ENCODE measurements at regions not wholly inside any gene's neighbourhood (a gene's known extent, or its start where the extent isn't known, plus 50 kb on each side); places are given as distances from the start of the nearest gene placed in this dataset.

DNA sequence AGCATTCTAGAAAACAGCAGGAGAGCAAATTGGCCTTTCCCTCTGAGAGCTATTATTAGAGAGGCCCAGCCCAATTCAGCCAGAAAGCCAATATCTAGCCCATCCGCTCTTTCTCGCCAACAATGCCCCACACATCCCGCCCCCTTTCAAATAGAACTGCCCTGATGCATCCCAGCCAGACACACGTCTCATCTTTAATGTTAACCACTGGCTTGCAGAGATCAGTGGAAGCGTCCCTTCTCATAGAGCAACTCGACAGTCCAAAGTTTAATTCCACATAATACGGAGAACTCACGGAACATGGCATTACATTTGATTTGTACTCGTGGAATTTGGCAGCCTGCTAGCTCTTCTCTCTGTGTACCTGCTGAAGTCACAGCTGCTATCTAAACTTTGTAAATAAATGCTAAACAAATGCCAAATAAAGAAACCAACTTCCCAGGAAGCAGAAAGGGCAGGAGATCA is 304.4 kb downstream of the DHX15 start:
- H3K4me3 ChIP-seq (ENCODE audit: low read depth in 1 of 5, low read length in 5 of 5): no peak overlapping the region
- no peaks in the 10 kb centered on the region for H3K9me3 ChIP-seq (ENCODE audit: control insufficient read depth in 5 of 5, low read length in 5 of 5)
- no peaks in the 10 kb centered on the region for H3K36me3 ChIP-seq (ENCODE audit: control insufficient read depth in 5 of 5, insufficient read depth in 5 of 5, low read length in 5 of 5)
- no peaks in the 10 kb centered on the region for H3K4me1 ChIP-seq (ENCODE audit: control insufficient read depth in 5 of 5, insufficient read depth in 5 of 5, low read length in 5 of 5)
- H3K9ac ChIP-seq (ENCODE audit: low read length in 5 of 5): no peak overlapping the region
- H3K27ac ChIP-seq (ENCODE audit: low read depth, low read length): no peak overlapping the region
- H3K27me3 ChIP-seq (ENCODE audit: control insufficient read depth in 5 of 5, insufficient read depth in 4 of 5, low read length in 5 of 5): peaks cover 0 to 2% (median 0%) of the 10 kb centered on the region in 5 donors

DNA sequence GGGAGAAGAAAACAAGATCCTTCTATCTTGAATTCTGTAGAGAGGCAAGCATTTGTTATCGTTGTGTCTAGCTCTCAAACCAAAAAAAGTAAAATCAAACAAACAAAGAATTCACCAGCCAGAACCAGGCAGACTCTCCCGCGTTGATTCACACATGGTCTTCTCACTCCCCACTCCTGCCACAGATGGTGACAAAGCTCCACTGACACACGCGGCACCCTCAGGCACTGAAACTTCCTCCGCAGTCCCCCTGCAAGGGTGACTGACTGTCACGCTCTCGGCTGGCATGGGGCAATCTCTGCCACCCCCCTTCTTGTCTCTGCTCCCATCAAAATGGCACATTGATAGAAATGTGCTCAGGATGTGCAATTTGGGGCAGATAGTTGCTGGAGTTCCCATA is 304.9 kb downstream of the DHX15 start:
- H3K36me3 ChIP-seq (ENCODE audit: control insufficient read depth in 5 of 5, insufficient read depth in 5 of 5, low read length in 5 of 5): no peaks in the 10 kb centered on the region
- H3K9ac ChIP-seq (ENCODE audit: low read length in 5 of 5): no peak overlapping the region
- H3K4me1 ChIP-seq (ENCODE audit: control insufficient read depth in 5 of 5, insufficient read depth in 5 of 5, low read length in 5 of 5): no peaks in the 10 kb centered on the region
- no peaks in the 10 kb centered on the region for H3K9me3 ChIP-seq (ENCODE audit: control insufficient read depth in 5 of 5, low read length in 5 of 5)
- H3K4me3 ChIP-seq (ENCODE audit: low read depth in 1 of 5, low read length in 5 of 5): no peak overlapping the region
- no peak overlapping the region for H3K27ac ChIP-seq (ENCODE audit: low read depth, low read length)
- H3K27me3 ChIP-seq (ENCODE audit: control insufficient read depth in 5 of 5, insufficient read depth in 4 of 5, low read length in 5 of 5): peaks cover 0 to 2% (median 0%) of the 10 kb centered on the region in 5 donors

DNA sequence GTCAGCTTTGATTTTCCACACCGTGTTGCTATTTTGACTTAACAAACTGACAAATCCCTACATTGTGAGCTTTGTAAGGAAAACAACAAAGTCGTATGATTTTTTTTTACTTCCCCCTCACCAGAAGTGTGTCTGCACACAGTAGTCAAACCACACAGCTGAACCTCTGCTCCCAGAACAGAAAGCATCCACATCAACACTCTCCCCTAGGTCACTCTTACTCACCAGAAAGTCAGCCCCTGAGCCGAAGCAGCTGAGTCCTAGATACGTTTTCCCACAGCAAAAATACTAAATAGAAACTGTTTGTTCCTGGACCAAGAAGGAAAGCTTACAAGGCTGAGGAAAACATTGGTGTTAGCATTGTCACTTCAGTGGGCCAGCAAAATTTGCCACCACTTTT is 305.7 kb downstream of the DHX15 start:
- no peaks in the 10 kb centered on the region for H3K4me1 ChIP-seq (ENCODE audit: control insufficient read depth in 5 of 5, insufficient read depth in 5 of 5, low read length in 5 of 5)
- H3K27me3 ChIP-seq (ENCODE audit: control insufficient read depth in 5 of 5, insufficient read depth in 4 of 5, low read length in 5 of 5): peaks cover 0 to 2% (median 0%) of the 10 kb centered on the region in 5 donors
- H3K27ac ChIP-seq (ENCODE audit: low read depth, low read length): no peak overlapping the region
- H3K9ac ChIP-seq (ENCODE audit: low read length in 5 of 5): no peak overlapping the region
- no peak overlapping the region for H3K4me3 ChIP-seq (ENCODE audit: low read depth in 1 of 5, low read length in 5 of 5)
- no peaks in the 10 kb centered on the region for H3K9me3 ChIP-seq (ENCODE audit: control insufficient read depth in 5 of 5, low read length in 5 of 5)
- no peaks in the 10 kb centered on the region for H3K36me3 ChIP-seq (ENCODE audit: control insufficient read depth in 5 of 5, insufficient read depth in 5 of 5, low read length in 5 of 5)

DNA sequence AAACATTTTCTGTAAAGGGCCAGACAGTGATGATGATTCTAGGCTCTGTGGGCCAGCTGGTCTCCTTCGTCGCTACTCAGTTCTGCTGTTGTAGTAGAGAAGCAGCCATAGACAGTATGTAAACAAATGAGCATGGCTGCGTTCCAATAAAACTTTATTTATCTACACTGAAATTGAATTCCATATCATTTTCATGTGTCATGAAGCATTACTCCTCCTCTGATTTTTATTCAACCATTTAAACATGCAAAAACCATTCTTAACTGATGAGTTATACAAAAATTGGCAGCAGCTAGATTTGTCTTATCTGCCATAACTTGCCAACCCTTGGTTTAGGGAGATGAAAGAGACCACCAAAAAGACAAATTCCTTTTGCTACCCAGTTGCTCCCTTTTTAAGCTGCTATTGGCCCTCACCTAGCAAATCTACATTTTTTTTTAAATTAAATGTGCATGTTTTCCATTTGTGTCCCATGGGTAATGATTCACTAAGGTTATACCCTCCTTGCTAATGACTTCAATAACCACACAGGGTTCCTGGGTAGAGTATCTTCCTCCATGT is 309.9 kb downstream of the DHX15 start:
- H3K9me3 ChIP-seq (ENCODE audit: control insufficient read depth in 5 of 5, low read length in 5 of 5): no peaks in the 10 kb centered on the region
- H3K27me3 ChIP-seq (ENCODE audit: control insufficient read depth in 5 of 5, insufficient read depth in 4 of 5, low read length in 5 of 5): peaks cover 0 to 2% (median 0%) of the 10 kb centered on the region in 5 donors
- no peak overlapping the region for H3K27ac ChIP-seq (ENCODE audit: low read depth, low read length)
- H3K36me3 ChIP-seq (ENCODE audit: control insufficient read depth in 5 of 5, insufficient read depth in 5 of 5, low read length in 5 of 5): no peaks in the 10 kb centered on the region
- H3K9ac ChIP-seq (ENCODE audit: low read length in 5 of 5): no peak overlapping the region
- no peaks in the 10 kb centered on the region for H3K4me1 ChIP-seq (ENCODE audit: control insufficient read depth in 5 of 5, insufficient read depth in 5 of 5, low read length in 5 of 5)
- H3K4me3 ChIP-seq (ENCODE audit: low read depth in 1 of 5, low read length in 5 of 5): no peak overlapping the region

DNA sequence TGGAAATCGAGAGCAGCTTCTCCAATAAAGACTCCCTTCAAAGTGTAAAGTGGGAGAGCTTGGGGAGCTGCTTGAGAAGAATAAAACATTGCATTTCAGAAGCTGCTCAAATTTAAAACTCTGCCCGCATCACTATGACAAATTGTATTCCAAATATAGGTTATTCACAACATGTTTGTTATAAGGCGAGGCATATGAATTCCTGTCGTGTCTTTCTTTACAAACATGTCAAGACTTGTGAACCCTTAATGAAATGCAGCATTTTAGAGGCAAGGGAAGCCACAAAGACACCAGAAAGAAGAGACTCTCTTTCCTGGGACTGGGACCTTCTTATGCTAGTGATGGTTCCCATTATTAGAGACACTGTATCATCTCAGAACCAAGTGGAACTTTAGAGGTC is 311.2 kb downstream of the DHX15 start:
- no peaks in the 10 kb centered on the region for H3K9me3 ChIP-seq (ENCODE audit: control insufficient read depth in 5 of 5, low read length in 5 of 5)
- peaks cover 0 to 2% (median 0%) of the 10 kb centered on the region in 5 donors for H3K27me3 ChIP-seq (ENCODE audit: control insufficient read depth in 5 of 5, insufficient read depth in 4 of 5, low read length in 5 of 5)
- H3K4me1 ChIP-seq (ENCODE audit: control insufficient read depth in 5 of 5, insufficient read depth in 5 of 5, low read length in 5 of 5): no peaks in the 10 kb centered on the region
- no peaks in the 10 kb centered on the region for H3K36me3 ChIP-seq (ENCODE audit: control insufficient read depth in 5 of 5, insufficient read depth in 5 of 5, low read length in 5 of 5)
- H3K9ac ChIP-seq (ENCODE audit: low read length in 5 of 5): no peak overlapping the region
- no peak overlapping the region for H3K27ac ChIP-seq (ENCODE audit: low read depth, low read length)
- no peak overlapping the region for H3K4me3 ChIP-seq (ENCODE audit: low read depth in 1 of 5, low read length in 5 of 5)

DNA sequence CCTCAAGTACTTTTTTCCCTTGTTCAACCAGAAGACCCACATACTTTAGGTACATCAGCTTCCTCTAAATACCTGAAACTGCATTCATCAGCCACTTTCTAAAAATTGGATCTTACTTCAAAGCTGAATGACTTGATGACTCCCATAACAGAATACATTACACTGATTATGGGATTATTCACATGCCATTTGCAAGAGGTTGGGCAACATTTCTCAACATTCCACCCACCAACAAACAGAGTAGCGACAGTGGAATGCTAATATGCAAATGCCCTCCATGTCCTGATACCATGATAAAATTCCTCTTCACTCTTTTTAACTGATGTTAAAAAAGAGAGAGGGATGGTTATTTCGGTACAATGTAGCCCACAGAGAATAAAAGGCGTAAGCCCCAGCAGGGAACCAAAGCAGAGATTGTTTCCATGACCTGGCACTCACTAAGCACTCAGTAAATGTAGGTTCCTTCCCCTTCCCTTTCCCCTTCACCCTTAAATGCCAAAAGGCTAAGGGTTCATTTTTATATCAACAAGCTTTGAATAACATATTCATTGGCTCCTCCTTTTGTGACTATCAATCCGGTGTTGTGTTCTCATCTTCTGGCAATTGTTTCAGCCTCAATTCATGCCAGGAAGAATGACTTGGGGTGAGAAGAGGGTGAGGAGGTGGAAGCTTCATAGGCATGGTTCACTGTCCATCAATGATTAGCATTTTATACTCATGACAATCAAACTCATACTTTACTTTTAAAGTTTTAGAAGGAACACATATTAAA is 317.2 kb downstream of the DHX15 start:
- no peaks in the 10 kb centered on the region for H3K9me3 ChIP-seq (ENCODE audit: control insufficient read depth in 5 of 5, low read length in 5 of 5)
- H3K9ac ChIP-seq (ENCODE audit: low read length in 5 of 5): no peak overlapping the region
- H3K27me3 ChIP-seq (ENCODE audit: control insufficient read depth in 5 of 5, insufficient read depth in 4 of 5, low read length in 5 of 5): no peaks in the 10 kb centered on the region
- H3K4me1 ChIP-seq (ENCODE audit: control insufficient read depth in 5 of 5, insufficient read depth in 5 of 5, low read length in 5 of 5): no peaks in the 10 kb centered on the region
- H3K27ac ChIP-seq (ENCODE audit: low read depth, low read length): no peak overlapping the region
- no peak overlapping the region for H3K4me3 ChIP-seq (ENCODE audit: low read depth in 1 of 5, low read length in 5 of 5)
- no peaks in the 10 kb centered on the region for H3K36me3 ChIP-seq (ENCODE audit: control insufficient read depth in 5 of 5, insufficient read depth in 5 of 5, low read length in 5 of 5)

DNA sequence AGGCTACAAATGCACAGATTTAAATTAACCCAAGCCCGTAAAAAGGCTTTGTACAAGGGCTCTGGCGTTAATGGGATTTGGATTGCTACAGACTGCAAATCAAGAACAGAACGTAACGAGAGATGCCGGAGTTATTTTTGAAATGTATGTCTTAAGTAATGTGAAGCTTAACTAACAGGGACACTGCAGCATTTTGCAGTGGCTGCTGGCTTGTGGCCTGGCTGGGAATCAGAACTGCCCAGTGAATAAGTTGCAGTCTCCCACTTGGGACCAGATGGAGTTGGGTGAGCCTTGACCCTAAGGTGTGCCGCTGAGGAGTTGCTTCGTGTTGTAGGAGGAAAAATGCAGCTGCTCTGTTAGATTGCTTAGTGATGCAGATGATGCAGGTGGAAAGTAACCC is 318.4 kb downstream of the DHX15 start:
- H3K9me3 ChIP-seq (ENCODE audit: control insufficient read depth in 5 of 5, low read length in 5 of 5): no peaks in the 10 kb centered on the region
- no peak overlapping the region for H3K9ac ChIP-seq (ENCODE audit: low read length in 5 of 5)
- no peak overlapping the region for H3K27ac ChIP-seq (ENCODE audit: low read depth, low read length)
- no peaks in the 10 kb centered on the region for H3K27me3 ChIP-seq (ENCODE audit: control insufficient read depth in 5 of 5, insufficient read depth in 4 of 5, low read length in 5 of 5)
- no peaks in the 10 kb centered on the region for H3K36me3 ChIP-seq (ENCODE audit: control insufficient read depth in 5 of 5, insufficient read depth in 5 of 5, low read length in 5 of 5)
- no peak overlapping the region for H3K4me3 ChIP-seq (ENCODE audit: low read depth in 1 of 5, low read length in 5 of 5)
- H3K4me1 ChIP-seq (ENCODE audit: control insufficient read depth in 5 of 5, insufficient read depth in 5 of 5, low read length in 5 of 5): peaks cover 0 to 4% (median 0%) of the 10 kb centered on the region in 5 donors

DNA sequence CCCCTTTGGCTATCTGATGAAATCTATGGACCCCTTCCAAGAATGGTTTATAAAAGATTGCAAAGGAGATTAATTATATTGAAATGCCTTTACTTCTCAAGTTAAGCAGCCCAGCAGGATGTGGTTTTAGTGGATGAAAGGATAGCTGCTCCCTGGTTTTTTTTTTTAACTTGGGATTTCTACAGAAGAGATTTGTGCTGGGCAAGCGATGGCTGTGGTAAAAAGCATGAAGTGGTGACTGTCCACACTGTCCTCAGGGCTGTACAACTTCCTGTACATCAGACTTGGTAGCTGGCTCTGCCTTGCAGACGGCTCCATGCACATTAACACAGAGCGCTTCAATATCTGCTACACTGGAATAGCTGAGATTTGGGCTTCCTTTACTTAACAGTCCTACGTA is 321.7 kb downstream of the DHX15 start:
- no peak overlapping the region for H3K9ac ChIP-seq (ENCODE audit: low read length in 5 of 5)
- H3K4me3 ChIP-seq (ENCODE audit: low read depth in 1 of 5, low read length in 5 of 5): no peak overlapping the region
- H3K27me3 ChIP-seq (ENCODE audit: control insufficient read depth in 5 of 5, insufficient read depth in 4 of 5, low read length in 5 of 5): no peaks in the 10 kb centered on the region
- no peaks in the 10 kb centered on the region for H3K9me3 ChIP-seq (ENCODE audit: control insufficient read depth in 5 of 5, low read length in 5 of 5)
- peaks cover 0 to 6% (median 0%) of the 10 kb centered on the region in 5 donors for H3K4me1 ChIP-seq (ENCODE audit: control insufficient read depth in 5 of 5, insufficient read depth in 5 of 5, low read length in 5 of 5)
- H3K36me3 ChIP-seq (ENCODE audit: control insufficient read depth in 5 of 5, insufficient read depth in 5 of 5, low read length in 5 of 5): no peaks in the 10 kb centered on the region
- no peak overlapping the region for H3K27ac ChIP-seq (ENCODE audit: low read depth, low read length)

DNA sequence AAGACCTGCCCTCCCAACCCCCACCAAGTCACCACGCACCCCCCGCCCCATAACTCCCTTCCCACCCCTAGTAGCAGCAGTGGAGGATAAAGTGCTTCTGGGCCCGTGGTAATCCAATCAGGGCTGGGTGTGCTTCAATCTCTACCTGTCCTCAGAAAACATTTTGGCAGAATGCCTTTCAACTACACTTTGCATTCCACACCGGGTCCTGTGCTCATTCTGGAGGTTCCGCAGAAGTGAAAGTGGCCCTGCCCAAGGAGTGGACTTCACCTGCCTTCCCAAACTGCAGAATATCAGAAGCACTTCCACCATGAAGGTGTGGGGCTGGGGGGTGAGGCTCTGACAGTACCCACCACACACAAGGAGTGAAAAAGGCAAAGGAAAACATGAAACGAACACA is 322.3 kb downstream of the DHX15 start:
- Histone ChIP-seq H3K9me3 (ENCODE audit: control insufficient read depth in 5 of 5, low read length in 5 of 5) (no peaks in the 10 kb centered on the region), H3K4me3 (ENCODE audit: low read depth in 1 of 5, low read length in 5 of 5) (no peak overlapping the region), H3K4me1 (ENCODE audit: control insufficient read depth in 5 of 5, insufficient read depth in 5 of 5, low read length in 5 of 5) (peaks cover 0 to 6% (median 0%) of the 10 kb centered on the region in 5 donors), H3K27ac (ENCODE audit: low read depth, low read length) (no peak overlapping the region), H3K36me3 (ENCODE audit: control insufficient read depth in 5 of 5, insufficient read depth in 5 of 5, low read length in 5 of 5) (no peaks in the 10 kb centered on the region), H3K9ac (ENCODE audit: low read length in 5 of 5) (no peak overlapping the region), H3K27me3 (ENCODE audit: control insufficient read depth in 5 of 5, insufficient read depth in 4 of 5, low read length in 5 of 5) (no peaks in the 10 kb centered on the region)

DNA sequence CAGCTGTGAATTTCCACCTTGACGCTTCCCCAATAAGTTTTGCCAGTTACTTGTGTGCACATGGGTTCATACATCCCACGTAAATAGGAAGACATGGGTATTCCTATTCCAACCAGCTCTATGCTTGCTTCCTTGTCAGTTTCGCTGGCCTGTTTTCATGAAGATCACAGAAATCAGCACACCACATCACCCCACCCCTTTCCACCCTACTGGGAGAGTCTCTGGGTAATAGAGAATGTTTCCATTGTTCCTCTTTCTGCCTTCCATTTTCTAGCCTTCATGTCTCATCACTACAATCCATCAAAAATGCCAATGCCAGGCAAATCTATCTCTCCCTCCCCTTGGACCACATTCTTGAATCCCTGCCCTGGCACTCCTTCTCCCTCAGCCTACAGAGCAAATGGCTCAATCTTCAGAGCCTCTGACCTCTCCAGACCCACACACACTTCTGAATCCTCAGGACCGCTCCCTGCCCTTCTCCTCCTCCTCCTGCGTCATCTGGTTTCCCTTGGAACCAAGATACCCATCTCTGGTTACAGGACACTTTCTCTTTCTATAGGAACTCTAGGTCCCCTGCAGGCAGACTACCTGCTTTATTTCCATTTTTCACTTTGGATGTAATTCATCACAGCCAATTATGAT is 323.3 kb downstream of the DHX15 start:
- H3K27me3 ChIP-seq (ENCODE audit: control insufficient read depth in 5 of 5, insufficient read depth in 4 of 5, low read length in 5 of 5): no peaks in the 10 kb centered on the region
- no peak overlapping the region for H3K9ac ChIP-seq (ENCODE audit: low read length in 5 of 5)
- H3K9me3 ChIP-seq (ENCODE audit: control insufficient read depth in 5 of 5, low read length in 5 of 5): no peaks in the 10 kb centered on the region
- H3K4me3 ChIP-seq (ENCODE audit: low read depth in 1 of 5, low read length in 5 of 5): no peak overlapping the region
- H3K4me1 ChIP-seq (ENCODE audit: control insufficient read depth in 5 of 5, insufficient read depth in 5 of 5, low read length in 5 of 5): peaks cover 0 to 6% (median 0%) of the 10 kb centered on the region in 5 donors
- H3K27ac ChIP-seq (ENCODE audit: low read depth, low read length): no peak overlapping the region
- no peaks in the 10 kb centered on the region for H3K36me3 ChIP-seq (ENCODE audit: control insufficient read depth in 5 of 5, insufficient read depth in 5 of 5, low read length in 5 of 5)
